GM21825 (cell line): ENCODE measurements at regions not wholly inside any gene's neighbourhood (a gene's known extent, or its start where the extent isn't known, plus 50 kb on each side); places are given as distances from the start of the nearest gene placed in this dataset.
"Not testable (repeated sequence)": the region's sequence is repeated elsewhere in the genome, so short reads cannot be mapped to it uniquely, and the experiment has no call there.

Source experiments
- ATAC-seq: cut with Tn5 transposase; IDR thresholded peaks from one replicate; pipeline ENCODE4 v1.9.1; 2021; ENCODE audit warnings: mild to moderate bottlenecking, moderate library complexity; ENCODE audit not compliant: unreplicated experiment

DNA sequence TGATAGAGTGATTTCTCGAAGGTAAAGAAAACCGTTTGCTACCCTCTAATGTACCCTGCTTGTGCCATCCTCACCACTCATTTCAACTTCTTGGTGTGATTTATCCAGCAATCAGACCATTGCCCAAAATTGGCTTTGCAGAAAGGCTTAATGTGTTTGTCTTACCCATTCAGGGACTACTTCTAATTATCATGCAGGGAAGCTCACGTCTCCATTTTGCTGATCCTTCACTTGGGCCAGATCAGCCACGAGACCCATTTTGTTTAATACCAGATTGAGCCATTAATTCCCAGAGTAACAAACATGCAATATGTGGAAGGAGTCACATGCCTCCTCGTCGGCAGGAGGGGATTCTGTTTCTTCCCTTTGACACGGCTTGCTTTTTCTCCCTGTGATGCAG is 51.1 kb upstream of the CRY1 start:
- ATAC-seq: no peak

- ATAC-seq: no peak
These were observed 51.6 kb upstream of the CRY1 start for GRCh38 chr12:107144990-107145389.

GRCh38 chr12:107145397-107145796 is 52.0 kb upstream of the CRY1 start:
- ATAC-seq: no peak

DNA sequence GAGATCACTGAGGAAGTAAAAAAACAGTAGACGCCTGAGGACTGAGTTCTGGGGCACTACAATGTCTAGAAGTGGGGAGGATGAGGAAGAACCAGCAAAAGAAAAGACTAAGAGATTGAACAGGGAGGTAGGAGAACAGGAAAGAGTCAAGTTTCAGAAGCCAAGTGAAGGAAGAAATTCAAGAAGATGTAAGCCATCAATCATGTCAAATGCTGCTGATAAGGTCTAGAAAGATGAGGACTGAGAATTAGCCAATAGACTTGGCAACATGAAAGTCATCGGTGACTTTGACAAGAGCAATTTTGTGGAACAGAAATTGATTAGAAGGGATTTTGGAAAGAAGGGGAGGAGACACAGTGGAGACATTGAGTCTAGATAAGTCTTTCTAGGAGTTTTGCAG is 54.8 kb upstream of the CRY1 start:
- no peak for ATAC-seq

DNA sequence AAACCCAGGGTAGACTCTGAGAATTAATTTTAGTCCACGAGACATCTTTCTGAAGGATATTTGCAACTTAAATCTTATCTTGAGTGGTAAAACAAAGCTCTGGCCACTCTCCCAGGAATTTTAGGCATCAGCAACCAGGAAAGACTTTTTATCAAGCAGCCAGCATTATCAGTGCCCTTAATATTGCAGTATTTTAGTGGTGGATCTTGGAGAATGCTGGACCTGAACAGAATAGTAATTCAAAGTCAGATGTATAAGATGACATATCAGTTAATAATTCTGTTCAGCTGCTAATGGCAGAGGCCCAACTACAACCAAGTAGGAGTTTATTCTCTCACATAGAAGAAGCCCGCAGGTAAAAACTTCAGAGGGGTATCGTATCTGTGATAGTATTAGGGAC is 59.0 kb upstream of the CRY1 start:
- ATAC-seq: no peak

DNA sequence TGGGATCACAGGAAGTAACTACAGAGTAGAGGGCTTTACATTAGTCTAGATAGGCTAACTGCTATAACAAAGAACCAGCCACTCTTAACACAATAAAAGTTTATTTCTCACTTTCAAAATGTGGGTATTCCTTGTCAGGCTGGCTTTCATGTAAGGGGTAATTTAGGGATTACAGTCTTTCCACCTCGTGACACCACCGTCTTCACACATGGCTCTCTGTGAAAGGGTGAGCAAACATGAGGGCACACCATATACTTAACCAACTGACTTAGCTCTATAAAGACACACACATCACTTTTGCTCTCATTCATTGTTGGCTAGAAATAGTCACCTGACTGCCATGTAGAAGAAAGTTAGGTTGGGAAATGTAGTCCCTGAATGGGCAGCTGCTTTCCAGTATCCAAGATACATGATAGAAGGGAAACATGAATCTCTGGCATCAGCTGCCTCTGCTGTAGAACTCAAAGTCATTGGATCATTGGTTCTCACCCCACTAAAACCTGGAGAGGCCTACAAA is 66.1 kb upstream of the CRY1 start:
- ATAC-seq: no peak

DNA sequence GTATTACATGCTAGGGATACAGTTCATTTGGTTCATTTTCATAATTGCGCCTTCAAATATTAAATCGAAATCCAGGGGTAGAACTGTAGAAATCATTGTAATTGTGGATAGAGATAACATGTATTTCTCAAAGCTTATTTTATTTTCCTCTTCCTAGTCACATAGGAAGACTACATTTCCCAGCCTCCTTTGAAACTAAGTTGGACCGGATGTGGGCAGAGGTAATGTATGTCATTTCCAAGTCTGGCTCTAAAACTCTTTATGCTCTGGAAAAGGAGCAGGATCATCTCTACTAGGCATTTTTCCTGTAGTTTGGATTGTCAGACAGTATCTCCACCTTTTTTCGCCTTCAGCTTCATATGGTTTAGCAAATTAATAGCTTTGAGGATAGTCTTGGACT is 70.1 kb upstream of the CRY1 start:
- ATAC-seq: no peak

- ATAC-seq: no peak
These were observed 71.0 kb upstream of the CRY1 start for GRCh38 chr12:107164392-107164791.

GRCh38 chr12:107165581-107165980 is 72.2 kb upstream of the CRY1 start:
- ATAC-seq: no peak

GRCh38 chr12:107167756-107168155 is 74.4 kb upstream of the CRY1 start:
- ATAC-seq: no peak

DNA sequence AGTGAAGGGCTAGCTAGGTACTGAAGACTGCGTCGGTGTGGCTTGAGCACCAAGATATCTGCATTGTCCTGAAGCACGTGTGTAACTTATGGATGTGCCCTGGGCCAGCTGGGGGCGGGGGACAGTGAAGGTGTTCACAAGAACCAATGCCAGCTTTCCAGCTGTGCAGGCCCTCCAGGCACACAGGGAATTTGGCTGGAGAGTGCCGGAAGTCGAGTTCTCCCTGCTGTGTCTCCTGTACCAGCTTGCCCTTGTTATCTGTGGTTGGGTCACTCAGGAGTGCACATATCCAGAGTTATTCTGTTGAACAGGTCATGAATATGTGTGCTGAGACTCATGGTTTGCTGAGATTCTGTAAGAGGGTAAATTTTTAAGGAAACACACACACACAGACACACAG is 75.9 kb upstream of the CRY1 start:
- no peak for ATAC-seq

DNA sequence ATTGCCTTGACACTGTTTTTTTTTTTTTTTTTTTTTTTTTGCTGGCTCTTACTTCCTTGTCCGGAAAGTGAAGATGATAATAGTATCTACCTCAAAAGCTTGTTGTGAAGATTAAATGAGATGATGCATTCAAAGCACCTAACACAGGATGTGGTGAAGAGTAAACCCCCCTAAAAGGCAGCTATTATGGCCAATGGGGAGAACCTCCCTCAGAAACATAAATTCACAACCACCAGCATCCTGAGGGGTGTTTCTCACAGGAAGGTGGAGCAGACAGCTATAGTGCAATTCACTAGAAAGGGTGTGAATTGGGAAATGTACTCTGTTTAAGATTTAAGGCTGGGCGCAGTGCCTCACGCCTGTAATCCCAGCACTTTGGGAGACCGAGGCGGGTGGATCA is 85.4 kb upstream of the CRY1 start:
- ATAC-seq: no peak

DNA sequence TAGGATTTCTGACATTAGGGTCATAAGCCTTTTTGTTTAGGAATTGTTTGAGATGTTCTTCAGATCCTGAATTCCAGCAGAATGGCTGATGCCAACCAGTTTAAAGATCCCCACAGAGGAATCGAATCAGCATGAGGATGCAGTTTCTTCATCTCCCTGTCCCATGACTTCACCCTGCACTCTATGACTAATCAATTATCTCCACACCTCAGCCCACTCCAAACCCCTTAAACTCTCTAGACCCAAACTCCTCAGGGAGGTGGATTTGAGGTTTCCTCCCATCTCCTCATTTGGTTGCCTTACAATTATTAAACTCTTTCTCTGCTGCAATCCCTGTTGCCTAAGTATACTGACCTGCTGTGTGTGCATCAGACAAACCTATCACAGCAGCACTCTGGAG is 86.5 kb upstream of the CRY1 start:
- ATAC-seq: no peak

- no peak for ATAC-seq
These were observed 86.9 kb upstream of the CRY1 start for GRCh38 chr12:107180272-107180671.

DNA sequence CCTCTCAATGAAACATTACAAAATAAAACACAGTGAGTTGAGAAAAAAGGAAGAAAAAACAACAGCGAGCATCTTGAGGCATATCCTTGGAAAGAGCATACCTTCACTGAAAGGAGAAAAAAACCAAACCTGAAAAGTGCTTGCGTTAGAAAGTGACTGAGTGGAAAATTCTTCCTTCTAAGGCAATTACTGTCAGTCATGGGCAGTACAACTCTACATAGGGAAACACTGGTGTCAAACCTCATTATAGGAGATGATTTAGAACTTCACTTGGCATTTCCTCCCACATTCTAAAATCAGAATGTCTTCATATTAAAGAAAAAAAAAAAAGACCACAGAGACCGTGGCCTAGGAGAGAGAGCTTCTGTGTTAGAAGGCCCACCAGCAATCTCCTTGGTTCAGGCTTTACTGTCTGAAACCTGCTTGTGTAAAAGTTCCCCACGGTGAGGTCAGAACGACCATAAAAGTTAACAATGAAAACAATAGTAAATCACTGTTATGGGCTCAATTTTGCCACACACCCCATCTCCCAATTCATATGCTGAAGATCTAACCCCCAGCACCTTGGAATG is 91.1 kb upstream of the CRY1 start:
- no peak for ATAC-seq

GRCh38 chr12:107196681-107197080 is 103.3 kb upstream of the CRY1 start:
- ATAC-seq: no peak

GRCh38 chr12:107200394-107200793 is 107.0 kb upstream of the CRY1 start:
- no peak for ATAC-seq

GRCh38 chr12:107207931-107208525 is 114.7 kb upstream of the CRY1 start:
- ATAC-seq: no peak

GRCh38 chr12:107209700-107210099 is 116.4 kb upstream of the CRY1 start:
- ATAC-seq: not testable (repeated sequence)

- not testable (repeated sequence) for ATAC-seq
These were observed 121.0 kb upstream of the CRY1 start for GRCh38 chr12:107214373-107214773.

DNA sequence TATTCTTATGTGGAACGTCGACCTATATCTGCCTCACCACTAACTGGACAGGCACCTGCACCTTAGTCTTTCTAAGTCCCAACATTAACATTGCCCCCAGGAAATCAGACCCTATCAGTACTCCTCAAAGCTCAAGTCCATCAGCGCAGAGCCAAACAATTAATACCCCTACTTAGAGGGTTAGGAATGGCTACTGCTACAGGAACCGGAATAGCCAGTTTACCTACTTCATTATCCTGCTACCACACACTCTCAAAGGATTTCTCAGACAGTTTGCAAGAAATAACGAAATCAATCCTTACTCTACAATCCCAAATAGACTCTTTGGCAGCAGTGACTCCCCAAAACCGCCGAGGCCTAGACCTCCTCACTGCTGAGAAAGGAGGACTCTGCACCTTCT is 123.1 kb upstream of the CRY1 start:
- not testable (repeated sequence) for ATAC-seq

DNA sequence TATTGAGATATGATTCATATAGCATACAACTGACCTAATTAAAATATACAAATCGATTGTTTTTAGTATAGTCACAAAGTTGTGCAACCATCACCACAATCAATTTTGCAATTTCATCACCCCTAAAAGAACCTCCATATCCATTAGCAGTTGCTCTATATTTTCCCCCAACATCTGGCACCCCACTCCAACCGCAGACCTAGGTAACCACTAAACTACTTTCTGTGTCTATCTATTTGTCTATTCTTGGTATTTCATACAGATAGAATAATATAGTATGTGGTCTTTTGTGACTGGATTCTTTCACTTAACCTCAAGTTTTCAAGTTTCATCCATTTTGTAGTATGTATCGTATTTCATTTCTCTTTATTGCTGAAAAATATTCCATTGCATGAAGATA is 126.0 kb upstream of the CRY1 start:
- ATAC-seq: no peak

DNA sequence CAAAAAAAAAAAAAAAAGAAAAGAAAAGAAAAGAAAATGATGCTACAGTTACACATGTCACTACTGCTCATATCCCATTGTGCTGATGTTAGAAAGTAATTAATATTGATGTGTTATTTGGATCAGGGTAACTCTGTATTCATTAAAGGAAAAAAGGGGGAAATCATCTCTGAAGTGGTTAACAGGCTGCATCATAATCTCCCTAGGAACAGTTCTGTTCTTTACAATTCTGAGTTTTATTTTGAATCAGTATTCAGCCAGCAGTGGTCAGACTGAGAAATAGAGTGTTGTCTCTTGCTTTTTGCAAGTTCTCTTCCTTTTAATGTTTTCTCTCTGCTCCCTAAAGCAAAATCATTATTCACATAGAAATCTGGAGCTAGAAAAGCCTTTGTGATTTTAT is 128.6 kb upstream of the CRY1 start:
- no peak for ATAC-seq
